Stomach (tissue), 8 donors: ENCODE measurements at regions not wholly inside any gene's neighbourhood (a gene's known extent, or its start where the extent isn't known, plus 50 kb on each side); places are given as distances from the start of the nearest gene placed in this dataset.

Experiments
- DNase-seq, 2 donors: peaks; one replicate each; pipeline versions ENCODE4 v3.0.0 to v3.0.0-alpha.2; 2013 to 2019
- H3K27ac ChIP-seq, 5 donors: fragments of 200-600 bp in 4 of 5; sonication (generic) in 4 of 5; one replicate each; pipeline ENCODE4 v1.5.1; 2013 to 2019; ENCODE audit warnings: mild to moderate bottlenecking in 1 of 5, moderate library complexity in 1 of 5
- H3K27me3 ChIP-seq, 3 donors: fragments of 200-600 bp; sonication (generic); one replicate each; pipeline ENCODE4 v1.5.1; 2017 to 2019; ENCODE audit warnings: mixed run types in 1 of 3
- H3K36me3 ChIP-seq, 4 donors: fragments of 200-600 bp; sonication (generic); 1 replicate in 3 of 4; 2 replicates in 1 of 4; pipeline ENCODE4 v1.5.1; 2016 to 2019
- H3K4me1 ChIP-seq, 4 donors: fragments of 200-600 bp; sonication (generic); one replicate each; pipeline ENCODE4 v1.5.1; 2016 to 2019
- H3K4me3 ChIP-seq, 4 donors: fragments of 200-600 bp; sonication (generic) in 3 of 4; one replicate each; pipeline ENCODE4 v1.5.1; 2016 to 2019; ENCODE audit warnings: mild to moderate bottlenecking in 1 of 4
- H3K9me3 ChIP-seq, 4 donors: fragments of 200-600 bp; sonication (generic); one replicate each; pipeline ENCODE4 v1.5.1; 2016 to 2019
- CTCF ChIP-seq, 7 experiments: fragments of 450-650 bp in 4 of 7; fragments of 200-600 bp in 3 of 7; sonication (generic) in 3 of 7; IDR thresholded peaks; one replicate each; pipeline ENCODE4 v1.5.1; 2016 to 2019; ENCODE audit warnings: antibody characterized with exemption in 7 of 7, control low read depth in 2 of 7, mild to moderate bottlenecking in 1 of 7
- EP300 ChIP-seq: sonication (generic); formaldehyde crosslinking; IDR thresholded peaks from one replicate; pipeline ENCODE4 v1.6.1; 2017; ENCODE audit warnings: antibody characterized with exemption
- POLR2A ChIP-seq, 4 donors: fragments of 450-650 bp; IDR thresholded peaks; one replicate each; pipeline ENCODE4 v1.6.1; 2016; ENCODE audit warnings: antibody characterized with exemption in 4 of 4, control low read depth in 2 of 4, mild to moderate bottlenecking in 1 of 4, moderate library complexity in 1 of 4
- POLR2AphosphoS5 ChIP-seq, 3 donors: sonication (generic); formaldehyde crosslinking; IDR thresholded peaks; one replicate each; pipeline ENCODE4 v1.6.1; 2016; ENCODE audit warnings: antibody characterized with exemption in 3 of 3
- WGBS, 5 donors: extraction: QIAGEN DNeasy Blood & Tissue Kit in 3 of 5; methylation state at CpG; one replicate each; pipeline versions ENCODE4 v1.1.5 to v1.1.7; 2013 to 2018; 5-methylcytosine and 5-hydroxymethylcytosine counted together
- intact Hi-C: fragments of 100-400 bp; cut with DNase I; formaldehyde crosslinking; loops from one replicate; pipeline ENCODE4 v1.15.1; 2023; ENCODE audit warnings: low total_unique reads
- donor health status: healthy with polysubstance abuse.
- donor health status: Bipolar disorder and iron deficiency.
- donor health status: healthy.

- no peak for DNase-seq
- intact Hi-C loops: loop anchor here (10.0 kb wide), 1 partner anchor 168 kb away; no protein-coding TSS in a partner anchor
- Histone ChIP-seq H3K27me3 (peaks cover 0 to 9% (median 0%) of the 10 kb centered on the region in 3 donors), H3K9me3 (no peaks in the 10 kb centered on the region), H3K36me3 (no peaks in the 10 kb centered on the region), H3K27ac (no peak overlapping the region), H3K4me3 (no peak overlapping the region), H3K4me1 (peaks cover 0 to 24% (median 9%) of the 10 kb centered on the region in 4 donors)
- WGBS, 5 donors: 87 to 91% (median 88%) methylated on average over 3 of the region's 3 CpGs
- TF ChIP-seq POLR2A (IDR thresholded peaks at IDR 0.05): no peak
These were observed 168.4 kb upstream of the NPVF start for GRCh38 chr7:25396668-25397067.

- H3K4me1 ChIP-seq: peaks cover 0 to 9% (median 0%) of the 10 kb centered on the region in 4 donors
- no peak overlapping the region for H3K27ac ChIP-seq
- no peaks in the 10 kb centered on the region for H3K9me3 ChIP-seq
- peaks cover 0 to 9% (median 0%) of the 10 kb centered on the region in 3 donors for H3K27me3 ChIP-seq
- WGBS, 5 donors: 78 to 86% (median 80%) methylated on average over 5 of the region's 5 CpGs
- DNase-seq: no peak
- H3K4me3 ChIP-seq: no peak overlapping the region
- H3K36me3 ChIP-seq: no peaks in the 10 kb centered on the region
- intact Hi-C loops: loop anchor here (10.0 kb wide), 1 partner anchor 166 kb away; no protein-coding TSS in a partner anchor
- TF ChIP-seq POLR2AphosphoS5 (IDR thresholded peaks at IDR 0.05) (no peak), POLR2A (IDR thresholded peaks at IDR 0.05) (no peak), EP300 (no peak), CTCF (IDR thresholded peaks at IDR 0.05) (no peak)
These were observed 170.1 kb upstream of the NPVF start for GRCh38 chr7:25398418-25398817.

- Histone ChIP-seq H3K27me3 (peaks cover 0 to 9% (median 0%) of the 10 kb centered on the region in 3 donors), H3K9me3 (no peaks in the 10 kb centered on the region), H3K4me1 (peaks cover 0 to 1% (median 0%) of the 10 kb centered on the region in 4 donors), H3K27ac (no peak overlapping the region), H3K36me3 (no peaks in the 10 kb centered on the region), H3K4me3 (no peak overlapping the region)
- intact Hi-C loops: loop anchor here (10.0 kb wide), 1 partner anchor 166 kb away; no protein-coding TSS in a partner anchor
- 85 to 91% (median 90%) methylated on average over 8 of the region's 8 CpGs for WGBS, 5 donors
- no peak for DNase-seq
- TF ChIP-seq CTCF (IDR thresholded peaks at IDR 0.05) (no peak), EP300 (no peak), POLR2AphosphoS5 (IDR thresholded peaks at IDR 0.05) (no peak), POLR2A (IDR thresholded peaks at IDR 0.05) (no peak)
These were observed 170.9 kb upstream of the NPVF start for GRCh38 chr7:25399000-25399750.

GRCh38 chr7:25402532-25402931 lies 174.2 kb upstream of the NPVF start:
- Histone ChIP-seq H3K27me3 (peaks cover 0 to 9% (median 0%) of the 10 kb centered on the region in 3 donors), H3K36me3 (no peaks in the 10 kb centered on the region), H3K27ac (no peak overlapping the region), H3K9me3 (no peaks in the 10 kb centered on the region), H3K4me1 (peaks cover 0 to 7% (median 0%) of the 10 kb centered on the region in 4 donors), H3K4me3 (no peak overlapping the region)
- intact Hi-C loops: no loop called here
- WGBS, 5 donors: 67 to 92% (median 91%) methylated on average over 4 of the region's 4 CpGs
- TF ChIP-seq POLR2A (IDR thresholded peaks at IDR 0.05): no peak
- no peak for TF ChIP-seq EP300
- TF ChIP-seq POLR2AphosphoS5 (IDR thresholded peaks at IDR 0.05): no peak
- TF ChIP-seq CTCF (IDR thresholded peaks at IDR 0.05): no peak
- DNase-seq: no peak

- Histone ChIP-seq H3K27me3 (peaks cover 0 to 9% (median 0%) of the 10 kb centered on the region in 3 donors), H3K9me3 (no peaks in the 10 kb centered on the region), H3K36me3 (no peaks in the 10 kb centered on the region), H3K27ac (peak overlapping the region in 1 of 5 donors; percentile 54), H3K4me3 (no peak overlapping the region), H3K4me1 (peaks cover 0 to 7% (median 0%) of the 10 kb centered on the region in 4 donors)
- DNase-seq: peak in 1 of 2 donors; percentile 58
- TF ChIP-seq CTCF (IDR thresholded peaks at IDR 0.05) (no peak), POLR2A (IDR thresholded peaks at IDR 0.05) (no peak), POLR2AphosphoS5 (IDR thresholded peaks at IDR 0.05) (no peak), EP300 (no peak)
- 41 to 57% (median 50%) methylated on average over 5 of the region's 5 CpGs for WGBS, 5 donors
- intact Hi-C loops: no loop called here
These were observed 177.4 kb upstream of the NPVF start for GRCh38 chr7:25405736-25406135.
